ENCODE measurements at regions not wholly inside any gene's neighbourhood (a gene's known extent, or its start where the extent isn't known, plus 50 kb on each side); places are given as distances from the start of the nearest gene placed in this dataset.
A peak's percentile ranks its signal among the peaks of the same experiment; 100 is the strongest.

GRCh38 chr3:177773717-177774116, 576.4 kb upstream of the TBL1XR1 start:
- Mint-ChIP-seq H3K36me3 (ENCODE audit: insufficient read depth, unreplicated experiment) (no peaks in the 10 kb centered on the region), H3K9me3 (ENCODE audit: low read depth, unreplicated experiment) (no peaks in the 10 kb centered on the region), H3K4me3 (ENCODE audit: low read depth, unreplicated experiment) (no peak overlapping the region), H3K27me3 (ENCODE audit: unreplicated experiment) (no peaks in the 10 kb centered on the region), H3K27ac (ENCODE audit: unreplicated experiment) (no peak overlapping the region), H3K4me1 (ENCODE audit: low read depth, unreplicated experiment) (peaks cover 12% of the 10 kb centered on the region)
- CTCF ChIA-PET: interaction anchor here (0.5 kb wide), 1 partner anchor 1915 kb away, joined by 3 read pairs; no protein-coding TSS in a partner anchor
- intact Hi-C loops (cut with micrococcal nuclease; ENCODE audit: unreplicated experiment): loop anchor here (10.0 kb wide), 1 partner anchor 579 kb away; the partner anchor contains the start of gene TBL1XR1
- no peak for DNase-seq
- TF ChIP-seq CTCF (IDR thresholded peaks at IDR 0.05; ENCODE audit: unreplicated experiment): no peak
- no TSS peak for BruUV-seq (replicated peaks)

GRCh38 chr3:177776661-177777101, 579.4 kb upstream of the TBL1XR1 start:
- H3K27me3 Mint-ChIP-seq (ENCODE audit: unreplicated experiment): no peaks in the 10 kb centered on the region
- DNase-seq: peak; percentile 71
- H3K27ac Mint-ChIP-seq (ENCODE audit: unreplicated experiment): peak overlapping the region; percentile 28
- CTCF ChIA-PET: interaction anchor here (0.9 to 2.7 kb wide), 5 partner anchors 21 to 255 kb away, joined by 3 to 10 read pairs (median 5); no protein-coding TSS in a partner anchor
- H3K36me3 Mint-ChIP-seq (ENCODE audit: insufficient read depth, unreplicated experiment): no peaks in the 10 kb centered on the region
- BruUV-seq (replicated peaks): no TSS peak
- intact Hi-C loops (cut with micrococcal nuclease; ENCODE audit: unreplicated experiment): loop anchor here (1.0 to 10.0 kb wide), 8 partner anchors 144 to 582 kb away; partner anchors contain the start of gene TBL1XR1
- H3K9me3 Mint-ChIP-seq (ENCODE audit: low read depth, unreplicated experiment): no peaks in the 10 kb centered on the region
- H3K4me3 Mint-ChIP-seq (ENCODE audit: low read depth, unreplicated experiment): no peak overlapping the region
- no peak for TF ChIP-seq CTCF (IDR thresholded peaks at IDR 0.05; ENCODE audit: unreplicated experiment)
- H3K4me1 Mint-ChIP-seq (ENCODE audit: low read depth, unreplicated experiment): peaks cover 12% of the 10 kb centered on the region

GRCh38 chr3:177777699-177778098, 580.4 kb upstream of the TBL1XR1 start:
- H3K4me1 Mint-ChIP-seq (ENCODE audit: low read depth, unreplicated experiment): peaks cover 12% of the 10 kb centered on the region
- peak; percentile 75 for DNase-seq
- H3K4me3 Mint-ChIP-seq (ENCODE audit: low read depth, unreplicated experiment): no peak overlapping the region
- H3K27ac Mint-ChIP-seq (ENCODE audit: unreplicated experiment): no peak overlapping the region
- H3K27me3 Mint-ChIP-seq (ENCODE audit: unreplicated experiment): no peaks in the 10 kb centered on the region
- intact Hi-C loops (cut with micrococcal nuclease; ENCODE audit: unreplicated experiment): loop anchor here (1.0 to 10.0 kb wide), 9 partner anchors 145 to 726 kb away; partner anchors contain the start of gene TBL1XR1
- H3K9me3 Mint-ChIP-seq (ENCODE audit: low read depth, unreplicated experiment): no peaks in the 10 kb centered on the region
- CTCF ChIA-PET: interaction anchor here (1.1 to 2.7 kb wide), 4 partner anchors 46 to 256 kb away, joined by 3 to 10 read pairs (median 6); no protein-coding TSS in a partner anchor
- no TSS peak for BruUV-seq (replicated peaks)
- TF ChIP-seq CTCF (IDR thresholded peaks at IDR 0.05; ENCODE audit: unreplicated experiment): peak; percentile 95
- H3K36me3 Mint-ChIP-seq (ENCODE audit: insufficient read depth, unreplicated experiment): no peaks in the 10 kb centered on the region

GRCh38 chr3:177778633-177779032, 581.4 kb upstream of the TBL1XR1 start:
- Mint-ChIP-seq H3K4me1 (ENCODE audit: low read depth, unreplicated experiment) (peaks cover 12% of the 10 kb centered on the region), H3K27me3 (ENCODE audit: unreplicated experiment) (no peaks in the 10 kb centered on the region), H3K9me3 (ENCODE audit: low read depth, unreplicated experiment) (no peaks in the 10 kb centered on the region), H3K27ac (ENCODE audit: unreplicated experiment) (no peak overlapping the region), H3K4me3 (ENCODE audit: low read depth, unreplicated experiment) (no peak overlapping the region), H3K36me3 (ENCODE audit: insufficient read depth, unreplicated experiment) (no peaks in the 10 kb centered on the region)
- no peak for DNase-seq
- BruUV-seq (replicated peaks): no TSS peak
- CTCF ChIA-PET: interaction anchor here (0.6 kb wide), 1 partner anchor 432 kb away, joined by 3 read pairs; no protein-coding TSS in a partner anchor
- intact Hi-C loops (cut with micrococcal nuclease; ENCODE audit: unreplicated experiment): loop anchor here (1.0 to 10.0 kb wide), 4 partner anchors 146 to 727 kb away; partner anchors contain the start of gene TBL1XR1
- no peak for TF ChIP-seq CTCF (IDR thresholded peaks at IDR 0.05; ENCODE audit: unreplicated experiment)

Measured in Calu3 (cell line).